ENCODE measurements at regions not wholly inside any gene's neighbourhood (a gene's known extent, or its start where the extent isn't known, plus 50 kb on each side); places are given as distances from the start of the nearest gene placed in this dataset.

DNA sequence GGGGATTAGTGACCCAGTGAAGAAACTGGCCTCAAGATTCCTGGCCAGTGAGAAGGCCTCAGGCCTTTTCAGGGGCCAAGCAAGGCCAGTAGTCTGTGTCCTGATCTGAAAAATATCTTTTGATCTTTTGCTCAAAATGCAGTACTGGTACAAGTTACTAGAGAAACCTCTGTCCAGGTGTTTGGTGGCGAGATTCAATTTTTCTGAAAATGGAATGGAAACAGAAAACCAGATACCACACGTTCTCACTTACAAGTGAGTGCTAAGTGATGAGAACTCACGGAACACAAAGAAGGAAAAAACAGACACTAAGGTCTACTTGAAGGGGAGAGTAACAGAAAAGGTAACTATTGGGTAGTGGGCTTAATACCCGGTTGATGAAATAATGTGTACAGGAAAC, 463.4 kb downstream of the ZIC1 start:
- DNase-seq = no peak

DNA sequence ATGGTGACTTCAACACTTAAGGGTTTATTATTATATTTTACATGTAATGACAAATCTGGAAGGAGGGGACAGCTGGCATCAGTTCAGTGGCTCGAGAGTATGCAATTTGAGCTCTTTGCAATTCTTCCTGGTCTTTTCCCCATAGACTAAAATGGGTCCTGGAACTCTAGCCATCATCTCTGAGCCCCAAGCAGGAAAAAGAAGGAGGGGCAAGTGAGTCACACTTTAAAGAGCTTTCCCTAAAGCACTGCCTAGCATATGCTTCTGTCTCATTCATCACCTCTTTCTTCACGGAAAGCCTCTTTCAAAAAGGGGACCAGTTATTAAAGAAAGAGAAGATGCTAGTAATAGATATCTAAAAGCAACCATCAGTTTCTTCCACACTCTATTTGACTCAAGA, 466.3 kb downstream of the ZIC1 start:
- DNase-seq = no peak

DNA sequence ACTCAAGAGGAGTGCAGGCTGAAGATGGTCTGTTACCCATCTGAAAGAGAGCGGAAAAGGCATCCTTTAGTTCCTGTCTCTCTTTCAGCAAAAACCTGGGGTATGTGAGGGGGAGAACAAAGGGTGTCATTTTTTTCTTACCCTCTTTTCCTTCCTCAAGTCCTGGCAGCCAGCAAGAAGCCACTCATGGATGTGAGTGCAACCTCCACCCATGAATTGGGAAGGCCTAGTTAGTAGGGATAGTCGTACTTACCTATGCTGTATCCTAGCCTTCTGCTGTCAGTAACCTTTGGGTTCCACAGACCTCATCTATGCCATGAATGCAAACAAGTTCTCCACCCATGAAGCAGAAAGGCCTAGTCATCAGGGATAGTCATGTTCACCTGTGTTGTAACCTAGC, 472.8 kb downstream of the ZIC1 start:
- no peak for DNase-seq

DNA sequence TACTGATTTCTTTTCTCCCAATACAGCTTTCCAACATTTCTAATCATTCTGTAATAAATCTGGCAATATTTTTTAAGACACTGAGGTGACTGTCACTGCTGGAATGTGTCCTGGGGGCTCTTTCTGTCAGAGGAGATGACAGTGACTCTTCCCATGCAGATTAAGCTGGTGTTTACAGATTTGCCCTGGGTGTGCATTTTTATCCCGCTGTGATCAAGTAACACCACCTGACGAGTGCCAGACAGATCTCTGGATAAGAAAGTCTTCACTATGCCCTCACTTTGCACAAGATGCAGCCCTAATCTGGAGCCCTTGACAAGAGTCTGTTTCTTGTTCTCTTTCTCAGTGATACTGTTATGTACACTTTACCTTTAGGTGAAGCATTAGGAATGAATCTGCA, 477.7 kb downstream of the ZIC1 start:
- no peak for DNase-seq

DNA sequence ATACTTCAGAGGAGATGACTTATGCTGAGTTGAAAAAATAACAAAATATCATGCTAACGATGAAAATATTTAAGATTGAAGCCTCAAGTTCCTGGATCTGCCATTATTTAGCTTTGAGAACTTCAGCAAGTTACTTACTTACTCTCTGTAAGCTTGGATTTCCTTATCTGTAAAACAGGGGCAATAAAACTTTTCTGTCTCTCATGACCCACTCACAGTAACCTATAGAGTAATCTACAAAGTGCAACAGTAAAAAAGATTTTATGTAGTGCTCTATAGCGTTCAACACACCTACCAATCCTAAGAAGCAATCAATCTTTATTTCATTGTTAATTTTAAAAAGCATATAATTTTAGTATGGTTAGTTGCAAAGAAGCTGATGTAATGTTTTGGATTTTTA, 478.6 kb downstream of the ZIC1 start:
- DNase-seq = no peak

DNA sequence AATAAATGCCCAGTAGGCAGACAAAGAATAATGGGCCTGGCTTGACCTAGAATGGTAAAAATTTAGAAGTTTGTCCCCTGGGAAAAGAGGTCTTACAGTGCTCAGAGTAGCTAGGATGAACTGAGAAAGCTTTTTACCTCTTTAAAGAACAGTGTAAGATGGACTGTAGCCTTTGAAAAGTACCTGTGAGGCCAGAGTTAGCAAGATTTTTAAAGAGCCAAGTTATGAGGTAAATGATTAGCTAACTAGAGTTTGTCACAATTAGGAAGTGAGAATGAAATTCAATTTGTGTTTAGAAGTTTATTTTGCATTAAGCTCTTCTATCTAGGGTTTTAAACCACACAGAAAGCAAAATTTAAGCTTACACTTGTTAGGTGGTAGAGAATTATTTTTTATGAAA, 480.9 kb downstream of the ZIC1 start:
- DNase-seq = no peak

DNA sequence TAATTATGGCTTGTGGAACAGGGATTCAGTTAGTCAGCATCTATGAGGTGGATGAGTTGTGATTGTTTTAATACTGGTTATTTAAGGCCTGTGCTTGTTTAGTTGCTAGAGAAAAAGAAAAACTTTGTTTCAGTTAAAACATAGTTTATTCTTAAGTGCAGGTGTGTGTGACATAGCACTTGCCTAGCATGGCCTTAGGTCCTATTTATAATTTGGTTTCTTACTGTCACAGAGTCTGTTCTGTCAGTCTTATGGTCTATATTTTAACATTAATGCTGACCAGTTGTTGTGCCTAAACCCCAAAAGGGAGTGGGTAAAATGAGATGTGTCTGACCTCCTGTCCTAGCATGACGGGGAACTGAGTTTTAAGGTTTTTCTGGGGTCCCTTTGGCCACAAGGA, 486.3 kb downstream of the ZIC1 start:
- DNase-seq = no peak

DNA sequence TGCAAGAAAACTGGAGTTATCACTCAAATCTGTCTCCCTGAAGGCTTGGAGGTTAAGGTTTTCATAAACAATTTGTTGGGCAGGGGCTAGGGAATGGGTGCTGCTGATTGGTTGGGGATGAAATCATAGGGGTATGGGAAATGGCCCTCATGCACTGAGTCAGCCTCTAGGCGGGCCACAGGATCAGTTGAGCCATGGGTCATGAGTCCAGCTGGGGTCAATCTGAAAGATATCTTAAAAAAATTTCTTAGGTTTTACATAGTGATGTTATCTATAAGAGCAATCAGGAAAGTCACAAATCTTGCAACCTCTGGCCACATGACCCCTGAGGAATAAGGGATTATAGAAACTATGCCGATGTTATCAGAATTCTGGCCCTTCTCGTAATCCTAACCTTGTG, 491.7 kb downstream of the ZIC1 start:
- no peak for DNase-seq

DNA sequence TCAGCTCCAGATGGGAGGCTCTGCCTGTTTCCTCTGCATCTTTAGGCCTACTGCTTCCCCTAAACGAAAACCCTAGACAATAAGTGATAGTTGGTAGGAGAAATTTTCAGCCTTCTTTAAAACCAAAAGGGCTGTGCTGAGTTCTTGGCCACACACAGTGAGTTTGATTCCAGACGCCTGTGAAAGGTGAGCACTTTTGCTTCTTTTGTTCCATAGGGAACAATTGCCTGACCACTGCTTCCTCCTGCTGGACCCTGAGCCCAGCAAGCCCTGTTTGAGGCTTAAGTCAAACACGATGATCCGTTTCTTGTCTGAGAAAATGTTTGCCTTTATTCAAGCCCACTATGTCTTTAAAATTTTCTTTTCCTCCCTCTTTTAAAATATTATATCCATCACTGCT, 493.9 kb downstream of the ZIC1 start:
- no peak for DNase-seq

DNA sequence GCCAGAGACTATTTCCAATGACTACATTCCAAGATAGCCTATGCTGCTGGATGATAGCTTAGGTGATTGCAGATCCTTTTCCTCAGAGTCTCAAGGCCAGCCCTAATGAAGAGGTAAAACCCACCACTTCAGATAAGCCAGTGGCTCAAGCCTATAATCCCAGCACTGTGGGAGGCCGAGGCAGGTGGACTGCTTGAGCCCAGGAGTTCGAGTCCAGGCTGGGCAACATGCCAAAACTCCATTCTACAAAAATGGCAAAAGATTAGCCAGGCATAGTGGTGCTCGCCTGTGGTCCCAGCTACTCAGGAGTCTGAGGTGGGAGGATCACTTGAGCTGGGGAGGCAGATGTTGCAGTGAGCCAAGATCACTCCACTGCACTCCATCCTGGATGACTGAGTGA, 495.3 kb downstream of the ZIC1 start:
- DNase-seq = no peak

DNA sequence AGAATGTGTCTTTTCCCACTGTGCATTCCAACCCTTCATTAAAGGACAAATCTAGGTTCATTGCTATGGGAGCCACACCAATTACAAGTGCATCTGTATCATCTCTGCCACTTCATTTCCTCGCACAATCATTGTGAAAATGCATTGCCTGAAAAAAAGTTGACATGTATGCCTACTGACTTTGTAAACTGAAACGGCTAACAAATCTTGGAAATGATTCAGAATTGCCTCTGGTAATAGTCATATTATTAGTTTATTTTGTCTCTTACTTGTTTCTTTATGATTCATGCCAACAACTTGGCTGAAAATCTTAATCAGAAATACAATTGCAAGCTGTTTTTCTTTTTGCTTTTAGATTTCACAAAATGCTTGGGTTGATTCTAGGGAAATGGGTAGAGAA, 497.1 kb downstream of the ZIC1 start:
- no peak for DNase-seq

DNA sequence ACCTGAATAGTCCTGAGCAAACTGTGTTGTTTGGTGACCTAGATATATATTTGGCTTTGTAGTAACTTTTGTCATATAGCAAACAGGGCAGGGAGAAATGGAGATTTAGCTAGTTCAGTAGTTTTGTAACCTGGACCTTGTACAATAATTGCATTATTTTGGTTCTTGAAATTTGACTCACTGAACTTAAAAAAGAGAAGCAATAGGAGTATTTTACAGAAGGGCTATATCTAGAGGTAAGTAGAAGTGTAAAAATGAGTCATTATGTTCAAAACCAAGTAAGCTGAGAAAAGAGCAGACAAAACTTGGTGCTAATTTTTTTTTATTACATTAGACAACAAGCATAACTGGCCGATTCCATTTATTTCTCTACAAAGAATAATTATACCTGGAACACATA, 505.4 kb downstream of the ZIC1 start:
- DNase-seq = no peak

DNA sequence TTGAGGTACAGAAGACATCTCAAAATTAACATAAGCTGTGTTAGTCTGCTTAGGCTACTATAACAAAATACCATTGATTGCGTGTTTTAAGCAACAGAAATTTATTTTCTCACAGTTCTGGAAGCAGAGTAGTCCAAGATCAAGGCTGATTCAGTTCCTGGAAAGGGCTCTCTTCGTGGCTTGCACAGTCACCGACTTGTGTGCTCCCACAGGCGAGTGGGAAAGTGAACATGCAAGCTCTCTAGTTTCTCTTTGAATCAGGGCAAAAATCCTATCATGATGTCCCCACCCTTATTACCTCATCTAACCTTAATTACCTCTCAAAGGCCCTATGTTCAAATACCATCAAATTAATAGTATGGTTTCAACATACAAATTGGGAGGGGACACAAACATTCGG, 505.9 kb downstream of the ZIC1 start:
- no peak for DNase-seq

DNA sequence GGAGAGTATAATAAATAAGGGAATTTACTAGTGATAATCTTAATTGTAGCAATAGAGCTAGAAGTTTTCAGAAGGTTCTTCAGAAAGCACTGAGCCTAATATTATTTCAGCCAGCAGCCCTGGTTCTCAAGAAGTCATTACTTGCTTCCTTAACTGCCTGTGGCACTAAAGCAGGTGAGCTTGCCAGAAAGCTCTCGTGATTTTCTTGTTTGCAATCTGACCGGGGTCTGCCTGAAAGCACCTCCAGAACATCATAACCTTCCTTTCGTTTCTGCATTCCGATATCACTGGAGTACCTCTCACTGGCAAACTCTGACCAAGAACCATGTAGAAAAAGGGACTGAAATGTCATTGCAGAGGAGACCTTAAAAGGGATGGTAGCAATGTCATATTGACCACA, 510.3 kb downstream of the ZIC1 start:
- no peak for DNase-seq

DNA sequence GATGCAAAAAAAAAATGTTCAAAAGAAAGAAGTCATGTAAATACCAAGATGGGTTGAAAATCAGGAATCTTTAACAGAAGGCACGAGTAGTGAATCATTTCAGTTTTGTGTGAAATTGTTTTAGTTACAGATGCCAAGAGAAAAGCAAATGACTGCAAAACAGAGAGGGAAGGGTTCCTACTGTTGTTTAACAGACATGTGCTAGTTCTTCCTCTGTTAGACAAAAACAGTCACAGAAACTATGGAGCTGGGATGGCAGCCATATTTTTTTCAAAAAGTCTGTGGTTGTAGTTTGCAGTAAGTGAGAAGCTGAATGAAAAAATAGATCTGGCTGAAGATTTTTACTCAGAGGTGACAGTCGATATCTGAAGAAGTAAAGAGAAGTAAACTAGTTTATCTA, 511.9 kb downstream of the ZIC1 start:
- DNase-seq = no peak

DNA sequence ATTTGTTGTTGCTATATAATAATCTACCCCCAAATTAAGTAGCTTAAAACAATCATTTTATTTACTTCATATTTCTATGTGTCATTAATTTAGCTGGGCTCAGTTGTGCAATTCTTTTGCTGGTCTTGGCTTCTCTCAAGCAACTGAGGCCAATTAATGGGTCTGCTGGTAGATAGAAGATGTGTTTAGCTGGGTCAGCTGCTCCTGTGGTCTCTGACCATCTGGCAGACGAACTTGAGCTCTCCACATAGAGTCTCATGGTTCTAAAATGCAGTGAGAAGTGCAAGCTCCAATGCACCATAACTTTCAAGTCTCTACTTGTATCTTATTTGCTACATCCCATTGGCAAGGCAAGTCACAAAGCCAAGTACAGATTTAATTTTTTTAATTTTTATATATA, 515.6 kb downstream of the ZIC1 start:
- DNase-seq = no peak

DNA sequence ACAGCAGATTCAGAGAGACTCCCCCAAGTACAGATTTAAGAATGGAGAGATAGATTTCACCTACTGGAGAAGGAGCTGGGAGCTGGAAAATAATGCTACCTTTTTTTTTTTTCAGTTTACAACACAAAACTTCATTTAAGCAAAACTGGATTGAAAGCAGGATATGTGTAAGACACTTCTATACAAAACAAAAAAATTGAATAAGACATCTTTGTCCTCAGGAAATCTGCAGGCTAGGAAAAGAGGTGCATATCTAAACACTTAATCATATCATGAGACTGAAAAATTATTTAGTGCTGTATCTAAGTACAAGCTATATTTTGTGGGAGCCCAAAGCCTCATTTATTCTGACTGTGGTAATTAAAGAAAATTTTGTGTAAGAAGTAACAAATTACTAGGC, 516.1 kb downstream of the ZIC1 start:
- DNase-seq = no peak

DNA sequence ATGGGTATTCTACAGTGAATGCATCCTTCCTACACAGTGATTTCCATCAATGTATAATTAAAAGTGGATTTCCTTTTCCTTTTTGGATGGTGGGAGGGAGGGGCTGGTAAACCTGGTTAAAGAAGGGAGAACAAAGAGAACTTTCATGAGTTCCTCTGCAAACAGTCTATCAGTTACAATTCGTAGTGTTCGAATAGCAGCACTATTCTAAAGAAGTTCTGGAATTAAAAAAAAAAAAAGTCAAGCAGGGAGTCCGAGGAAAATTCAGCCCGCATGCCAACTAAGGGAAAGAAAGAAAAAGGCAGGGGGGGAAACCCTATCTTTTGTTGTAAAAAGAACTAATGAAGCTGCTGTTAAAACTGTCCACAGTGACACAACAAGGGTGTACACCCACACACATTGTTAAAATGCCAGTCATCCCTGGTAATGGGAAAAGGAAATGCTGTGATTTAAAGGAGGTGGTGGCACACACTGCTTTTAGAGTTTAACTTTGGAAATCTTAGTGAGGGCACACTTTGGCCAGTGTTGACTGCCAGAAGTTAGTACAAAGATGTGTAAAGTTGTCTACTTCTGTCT, 521.2 kb downstream of the ZIC1 start:
- no peak for DNase-seq

DNA sequence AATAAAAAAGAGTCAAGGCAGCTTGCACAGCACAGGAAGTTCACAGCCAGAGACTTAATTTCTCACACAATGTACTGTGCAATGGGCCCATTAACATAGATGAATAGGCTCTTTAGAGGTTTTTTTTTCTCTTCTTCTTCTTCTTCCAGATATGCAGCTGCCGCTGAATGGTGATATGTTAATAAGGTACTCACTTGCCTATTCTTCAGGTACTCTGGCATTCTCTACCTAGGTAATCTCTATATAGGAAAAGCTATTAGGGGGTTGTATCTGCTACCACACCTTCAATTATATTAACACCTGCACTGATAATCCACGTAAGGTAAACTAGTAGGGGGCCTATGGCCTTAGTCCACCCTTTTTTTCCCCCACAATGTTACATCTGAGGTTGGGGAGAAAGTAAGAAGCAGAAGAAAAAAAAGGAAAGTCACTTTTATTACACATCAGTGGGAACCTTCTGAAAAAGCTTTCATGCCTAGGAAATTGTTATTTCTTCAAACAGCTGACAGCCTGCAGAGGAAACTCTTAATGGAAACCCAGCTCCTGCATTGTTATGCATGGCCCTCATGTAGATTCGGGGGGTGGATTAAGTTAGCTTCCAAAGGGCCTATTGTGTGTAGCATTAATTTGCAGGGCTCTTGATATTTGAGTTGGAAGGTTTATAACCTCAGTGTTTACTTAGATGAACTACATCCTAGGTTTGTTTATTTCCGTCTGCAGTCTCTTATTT, 525.5 kb downstream of the ZIC1 start:
- peak; percentile 17 for DNase-seq

DNA sequence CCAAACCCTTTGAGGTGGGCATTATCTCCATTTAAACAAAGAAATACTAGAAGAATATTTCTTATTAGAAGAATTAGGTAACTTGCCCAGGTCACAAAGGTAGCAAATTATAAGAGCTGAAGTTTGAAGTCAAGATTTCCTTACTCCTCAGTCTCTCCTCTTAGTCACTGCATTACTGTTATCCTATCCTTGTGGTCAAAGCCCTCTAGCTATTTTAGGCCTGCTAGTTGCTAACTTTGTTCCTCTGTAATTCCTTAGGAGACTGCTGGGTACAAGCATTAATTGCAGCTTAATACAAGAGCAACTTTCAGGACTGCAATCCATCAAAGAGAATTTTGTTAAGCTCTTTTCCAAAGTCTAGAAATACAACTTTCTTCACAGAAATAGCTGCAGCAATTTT, 528.2 kb downstream of the ZIC1 start:
- DNase-seq = no peak

DNA sequence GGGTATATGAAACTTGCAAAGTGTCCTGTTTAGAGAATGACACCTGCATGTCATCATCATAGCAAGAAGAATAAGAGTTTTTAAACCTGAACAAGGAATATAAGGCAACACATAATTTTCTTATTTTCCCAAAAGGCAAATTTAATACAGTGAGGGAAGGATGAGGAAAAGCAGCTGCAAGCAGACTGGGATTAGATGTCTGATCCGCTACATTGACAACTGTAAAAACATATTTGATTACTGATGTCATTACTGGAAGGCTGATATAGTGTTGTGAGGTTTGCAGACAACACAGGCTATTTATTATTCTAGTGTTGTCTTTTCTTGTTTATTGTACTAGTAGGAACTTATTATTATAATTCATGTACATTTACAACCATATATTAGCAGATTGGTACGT, 528.7 kb downstream of the ZIC1 start:
- no peak for DNase-seq

DNA sequence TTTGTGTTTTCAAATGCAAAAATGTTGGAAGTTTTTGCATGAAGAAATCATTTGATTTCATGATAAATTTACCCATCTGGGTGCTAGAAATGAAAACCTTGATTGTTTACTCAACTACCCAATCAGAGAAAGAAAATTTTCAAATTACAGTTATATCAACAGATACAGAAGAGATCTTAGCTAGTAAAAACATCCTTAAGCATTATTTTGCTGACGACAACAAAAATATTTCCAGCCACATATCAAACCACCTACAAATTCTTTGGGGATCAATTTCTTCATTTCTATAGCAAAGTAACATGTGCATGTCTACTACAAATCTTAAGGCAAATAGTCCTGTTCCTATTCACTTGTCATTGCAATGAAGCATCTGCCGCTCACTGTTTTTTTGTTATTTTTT, 530.3 kb downstream of the ZIC1 start:
- DNase-seq = no peak

DNA sequence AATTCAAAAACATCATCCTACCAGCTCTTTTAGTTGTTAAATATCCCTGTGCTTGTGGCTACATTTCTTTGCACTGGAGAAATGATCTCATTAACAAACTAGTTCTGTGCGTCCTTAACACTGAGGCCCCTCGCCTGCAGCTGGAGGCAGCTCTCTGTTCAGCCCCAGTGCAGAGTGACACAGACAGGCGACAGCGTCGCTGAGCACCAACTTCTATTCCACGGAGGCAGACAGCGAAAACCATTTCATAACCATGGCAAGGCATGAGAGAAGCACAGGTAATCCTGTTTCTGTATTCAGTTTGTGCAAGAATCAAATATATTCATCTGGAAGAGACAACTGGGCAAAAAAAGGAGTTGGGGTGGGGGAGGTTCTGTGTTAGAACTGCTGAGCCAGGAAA, 530.7 kb downstream of the ZIC1 start:
- no peak for DNase-seq

DNA sequence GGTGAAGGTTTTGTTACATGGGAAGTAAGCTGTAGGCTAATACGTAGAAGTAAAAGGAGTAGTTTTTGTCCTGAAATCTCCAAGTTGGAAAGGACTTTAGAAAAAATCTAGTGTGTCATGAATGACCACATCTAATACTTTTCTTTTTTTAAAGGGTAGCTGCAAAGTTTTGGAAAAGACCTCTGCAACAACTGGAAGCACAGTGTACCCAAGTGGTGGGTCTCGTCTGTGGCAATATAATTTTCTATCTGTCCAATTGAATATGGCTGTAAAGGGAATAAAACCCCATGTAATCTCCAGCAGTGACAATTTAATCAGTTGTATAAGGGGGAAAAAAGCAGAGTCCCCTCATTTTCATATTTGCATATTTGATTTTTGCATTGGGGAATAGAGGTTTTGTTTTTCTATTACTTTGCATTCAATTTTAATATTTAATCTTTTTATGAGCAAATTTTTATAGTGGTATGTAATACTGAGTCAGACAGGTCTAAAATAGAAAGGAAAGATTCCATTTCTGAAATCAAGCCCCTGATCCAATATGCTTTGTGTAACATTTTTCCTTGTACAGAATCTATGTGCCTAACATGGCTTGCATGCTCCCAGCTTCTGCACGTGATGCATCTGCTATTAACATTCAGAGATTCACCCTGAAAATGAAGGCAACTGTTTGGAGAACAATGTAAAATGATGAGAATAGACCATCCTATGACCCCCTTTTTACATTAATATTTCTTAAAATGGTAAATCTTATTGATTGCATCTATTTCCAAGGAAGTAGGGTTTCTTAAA, 531.4 kb downstream of the ZIC1 start:
- no peak for DNase-seq

DNA sequence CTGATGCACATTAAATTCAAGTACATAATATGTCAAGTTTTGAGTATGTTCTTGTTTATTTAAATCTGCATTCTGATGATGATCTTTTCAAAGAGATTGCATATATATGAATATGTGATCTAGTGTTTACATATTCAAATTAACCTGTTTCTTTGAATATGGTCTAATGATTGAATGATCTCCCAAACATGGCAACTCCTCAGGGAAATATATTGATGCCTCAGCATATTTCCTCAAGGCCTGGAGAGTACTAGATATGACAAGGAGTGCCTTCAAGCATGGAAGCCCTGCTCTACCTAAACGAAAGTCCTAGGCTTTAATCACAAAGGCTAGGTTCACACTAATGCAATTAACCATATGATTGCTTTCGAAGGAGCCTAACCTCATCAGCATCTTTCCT, 532.8 kb downstream of the ZIC1 start:
- DNase-seq = no peak

Data from NCI-H774 (cell line).